Fibroblast of lung (primary cell): ENCODE measurements at regions not wholly inside any gene's neighbourhood (a gene's known extent, or its start where the extent isn't known, plus 50 kb on each side); places are given as distances from the start of the nearest gene placed in this dataset.

ENCODE experiments used
- CTCF ChIP-seq, 2 donors: IDR thresholded peaks in 1 of 2; conservative IDR thresholded peaks in 1 of 2; 1 replicate in 1 of 2; 2 replicates in 1 of 2; pipeline ENCODE4 v1.5.1; 2011 to 2012; ENCODE audit warnings: low read length in 2 of 2, control low read depth in 1 of 2, inconsistent platforms in 1 of 2, low read depth in 1 of 2, mild to moderate bottlenecking in 1 of 2
- EZH2 ChIP-seq: IDR thresholded peaks from 2 replicates; pipeline ENCODE4 v1.5.1; 2012; ENCODE audit warnings: low read length, control low read depth, mild to moderate bottlenecking; ENCODE audit errors: missing control alignments

GRCh38 chr10:64518456-64518855, 997.3 kb downstream of the REEP3 start:
- TF ChIP-seq CTCF (conservative IDR thresholded peaks at IDR 0.05 in 1 of 2, IDR thresholded peaks at IDR 0.05 in 1 of 2; ENCODE audit: low read depth in 1 of 2, low read length in 2 of 2) = no peak
- no peak for TF ChIP-seq EZH2
